HK-2 (cell line): ENCODE measurements at regions not wholly inside any gene's neighbourhood (a gene's known extent, or its start where the extent isn't known, plus 50 kb on each side); places are given as distances from the start of the nearest gene placed in this dataset.
"Not testable (repeated sequence)": the region's sequence is repeated elsewhere in the genome, so short reads cannot be mapped to it uniquely, and the experiment has no call there.

ENCODE experiments used
- DNase-seq: peaks from one replicate; pipeline ENCODE4 v3.0.0-alpha.2; 2018; ENCODE audit not compliant: unreplicated experiment

GRCh38 chr13:64782466-64782865 lies 2447.7 kb downstream of the PCDH9 start:
- DNase-seq: peak; percentile 6

GRCh38 chr13:64778002-64778401 lies 2452.1 kb downstream of the PCDH9 start:
- no peak for DNase-seq

- no peak for DNase-seq
Observed at GRCh38 chr13:64774915-64775314, 2455.2 kb downstream of the PCDH9 start.

- DNase-seq: no peak
Observed at GRCh38 chr13:64770743-64771142, 2459.4 kb downstream of the PCDH9 start.

- DNase-seq: no peak
Observed at GRCh38 chr13:64767054-64767453, 2463.1 kb downstream of the PCDH9 start.

- DNase-seq: no peak
Observed at GRCh38 chr13:64765636-64766035, 2464.5 kb downstream of the PCDH9 start.

GRCh38 chr13:64758521-64759244 lies 2471.5 kb downstream of the PCDH9 start:
- no peak for DNase-seq

GRCh38 chr13:64756621-64757020 lies 2473.5 kb downstream of the PCDH9 start:
- no peak for DNase-seq

- DNase-seq: no peak
Observed at GRCh38 chr13:64755961-64756360, 2474.2 kb downstream of the PCDH9 start.

- no peak for DNase-seq
Observed at GRCh38 chr13:64753233-64754000, 2476.7 kb downstream of the PCDH9 start.

- DNase-seq: no peak
Observed at GRCh38 chr13:64749301-64749700, 2480.8 kb downstream of the PCDH9 start.

GRCh38 chr13:64746845-64747244 lies 2483.3 kb downstream of the PCDH9 start:
- DNase-seq: no peak

- no peak for DNase-seq
Observed at GRCh38 chr13:64740493-64740892, 2489.6 kb downstream of the PCDH9 start.

- DNase-seq: no peak
Observed at GRCh38 chr13:64725492-64725891, 2504.6 kb downstream of the PCDH9 start.

GRCh38 chr13:64723724-64724123 lies 2506.4 kb downstream of the PCDH9 start:
- DNase-seq: peak; percentile 30

GRCh38 chr13:64718116-64718515 lies 2512.0 kb downstream of the PCDH9 start:
- no peak for DNase-seq

GRCh38 chr13:64716936-64717335 lies 2513.2 kb downstream of the PCDH9 start:
- DNase-seq: no peak

- no peak for DNase-seq
Observed at GRCh38 chr13:64709079-64709478, 2521.1 kb downstream of the PCDH9 start.

- no peak for DNase-seq
Observed at GRCh38 chr13:64704121-64704649, 2526.0 kb downstream of the PCDH9 start.

GRCh38 chr13:64697226-64697625 lies 2532.9 kb downstream of the PCDH9 start:
- DNase-seq: no peak

GRCh38 chr13:64688893-64689677 lies 2541.1 kb downstream of the PCDH9 start:
- no peak for DNase-seq

- not testable (repeated sequence) for DNase-seq
Observed at GRCh38 chr13:64686536-64686935, 2543.6 kb downstream of the PCDH9 start.
